A204.1 (cell line): ENCODE measurements at regions not wholly inside any gene's neighbourhood (a gene's known extent, or its start where the extent isn't known, plus 50 kb on each side); places are given as distances from the start of the nearest gene placed in this dataset.

ENCODE experiments used
- FAIRE-seq: peaks from 2 replicates; lab custom pipeline; 2012; peaks lifted over from hg19 to GRCh38; lab: Jason Lieb, UNC

DNA sequence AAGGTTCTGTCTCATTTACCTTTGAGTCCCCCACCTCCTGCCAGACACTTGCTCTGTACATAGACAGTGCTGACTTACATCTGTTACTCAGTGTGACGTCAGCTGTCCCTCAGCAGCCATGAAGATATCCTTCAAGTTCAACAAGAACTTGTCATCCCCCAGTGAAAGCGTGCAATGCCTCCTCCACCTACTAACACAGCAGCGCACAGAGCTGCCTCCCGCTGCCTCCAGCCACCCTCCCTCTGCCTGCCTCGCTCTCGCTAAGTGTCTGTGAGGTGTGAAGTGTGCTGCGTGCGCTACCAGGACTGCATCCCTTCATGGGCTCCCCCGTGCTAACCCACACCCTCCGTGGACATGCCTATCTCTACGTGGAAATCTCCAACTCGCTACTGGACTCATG lies 621.4 kb downstream of the BRD1 start:
- FAIRE-seq, result no peak

DNA sequence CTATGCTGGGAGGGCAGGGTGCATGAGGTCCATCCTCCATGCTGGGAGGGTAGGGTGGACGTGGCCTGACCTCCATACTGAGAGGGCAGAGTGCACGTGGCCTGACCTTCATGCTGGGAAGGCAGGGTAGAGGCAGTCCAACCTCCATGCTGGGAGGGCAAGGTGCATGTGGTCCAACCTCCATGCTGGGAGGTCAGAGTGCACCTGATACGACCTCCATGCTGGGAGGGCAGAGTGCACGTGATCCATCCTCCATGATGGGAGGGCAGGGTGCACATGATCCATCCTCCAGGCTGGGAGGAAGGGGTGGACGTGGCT lies 622.2 kb downstream of the BRD1 start:
- FAIRE-seq, result no peak

DNA sequence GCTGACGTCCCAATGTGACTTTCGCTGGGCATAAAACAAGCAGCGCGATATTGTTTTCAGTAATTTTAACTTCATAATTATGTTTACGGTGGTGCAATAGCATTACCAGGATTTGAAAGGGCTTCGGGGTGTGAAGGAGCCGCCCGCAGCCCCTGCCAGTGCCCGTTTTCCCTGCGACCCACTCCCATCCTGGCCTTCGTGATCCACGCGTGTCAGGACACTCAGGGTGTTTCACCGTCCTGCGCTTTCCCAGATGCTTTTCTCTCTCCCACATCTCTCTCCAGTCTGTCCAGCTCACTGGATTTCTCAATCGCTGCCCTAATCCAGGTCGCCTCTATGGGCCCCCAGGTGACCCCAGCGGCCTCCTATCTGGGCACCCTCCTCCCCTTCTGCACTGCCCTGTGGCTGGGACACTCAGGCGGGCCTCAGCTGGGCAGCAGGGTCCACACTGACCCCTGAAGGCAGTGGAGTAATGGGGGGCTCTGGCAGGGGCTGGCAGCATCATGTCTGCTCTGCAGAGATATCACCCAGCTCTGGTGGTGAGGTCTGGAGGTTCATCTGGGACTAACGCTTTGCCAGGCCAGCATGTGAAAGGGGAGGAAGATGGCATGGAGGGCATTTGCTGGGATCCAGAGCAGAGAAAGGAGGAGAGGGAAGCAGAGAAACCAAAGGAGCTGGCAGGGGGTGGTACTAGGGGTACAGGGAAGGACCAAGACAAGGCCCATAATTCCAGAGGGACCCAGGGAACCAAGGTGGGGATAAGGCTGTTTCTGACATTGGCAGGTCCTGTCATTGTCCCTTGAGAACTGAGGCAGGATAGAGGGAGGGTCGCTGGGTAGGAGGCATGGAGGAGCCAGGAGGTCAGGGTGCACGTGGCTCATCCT lies 622.8 kb downstream of the BRD1 start:
- no peak for FAIRE-seq

DNA sequence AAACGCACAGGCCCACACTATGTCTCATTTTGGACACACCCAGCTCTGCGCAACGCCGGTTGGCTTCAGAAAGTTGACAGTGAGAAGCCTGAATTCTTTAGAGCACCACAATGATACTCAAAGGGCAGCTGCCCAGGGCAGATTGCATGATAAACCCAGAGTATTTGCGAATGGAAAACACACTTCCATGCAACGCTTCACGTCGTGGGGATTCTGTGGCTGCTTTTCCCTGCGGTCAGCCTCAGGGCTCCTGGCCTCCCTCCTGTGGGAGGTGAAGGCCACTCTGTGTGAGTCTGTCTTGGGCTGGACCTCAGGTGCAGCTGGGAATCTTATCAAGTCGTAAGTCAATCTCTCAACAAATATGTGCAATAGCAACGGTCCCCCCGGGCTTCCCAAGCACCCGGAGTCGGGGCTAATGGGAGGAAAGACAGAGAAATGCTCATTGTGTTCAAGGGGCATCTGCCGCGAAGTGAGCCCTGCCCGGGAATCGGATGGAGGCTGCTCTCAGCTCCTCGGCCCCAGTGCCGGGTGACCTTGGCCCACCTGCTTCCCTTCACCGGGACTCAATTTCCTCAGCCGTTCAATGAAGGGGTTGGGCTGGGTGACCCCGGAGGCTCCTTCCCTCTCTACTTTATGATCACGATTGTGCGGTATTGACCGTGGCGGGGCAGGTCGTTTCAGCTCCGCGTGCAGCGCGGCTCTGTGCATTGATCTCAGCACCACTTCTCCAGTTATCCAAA lies 623.6 kb downstream of the BRD1 start:
- FAIRE-seq, result no peak

DNA sequence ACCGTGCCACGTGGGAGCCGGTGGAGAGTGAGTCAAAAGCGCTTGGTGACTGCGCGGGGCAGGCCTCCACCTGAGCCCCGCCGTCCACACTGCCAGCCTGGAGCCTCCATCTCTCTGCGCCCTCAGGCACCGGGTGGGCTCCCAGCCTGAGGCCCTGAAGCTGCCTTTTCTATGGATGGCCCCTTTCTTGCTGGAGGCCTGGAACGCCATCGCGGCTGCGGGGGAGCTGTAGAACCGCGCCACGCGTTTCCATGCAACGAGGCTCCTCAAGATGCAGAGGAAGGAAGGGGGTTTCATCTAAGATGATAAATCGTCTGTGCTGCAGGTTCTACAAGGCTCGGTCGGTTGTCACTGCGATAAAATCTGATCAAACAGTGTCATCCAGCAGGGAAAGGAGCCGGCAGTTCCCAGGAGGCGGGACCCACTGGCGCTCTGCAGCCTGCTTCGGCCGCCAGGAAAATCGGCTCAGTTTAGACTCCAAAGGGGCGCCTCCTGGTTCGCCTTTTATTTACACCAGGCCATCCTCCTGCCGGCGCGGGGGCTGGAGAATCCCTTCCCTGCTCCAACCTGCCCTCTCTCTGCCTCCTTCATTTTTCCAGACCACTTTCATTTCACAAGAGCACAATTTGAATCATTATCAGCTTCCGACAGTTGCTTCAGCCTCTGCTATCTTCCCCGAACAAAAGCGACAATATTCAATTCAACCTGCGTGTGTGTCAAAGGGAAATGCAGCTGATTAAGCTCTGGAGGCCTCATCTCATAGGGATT lies 624.4 kb downstream of the BRD1 start:
- no peak for FAIRE-seq

DNA sequence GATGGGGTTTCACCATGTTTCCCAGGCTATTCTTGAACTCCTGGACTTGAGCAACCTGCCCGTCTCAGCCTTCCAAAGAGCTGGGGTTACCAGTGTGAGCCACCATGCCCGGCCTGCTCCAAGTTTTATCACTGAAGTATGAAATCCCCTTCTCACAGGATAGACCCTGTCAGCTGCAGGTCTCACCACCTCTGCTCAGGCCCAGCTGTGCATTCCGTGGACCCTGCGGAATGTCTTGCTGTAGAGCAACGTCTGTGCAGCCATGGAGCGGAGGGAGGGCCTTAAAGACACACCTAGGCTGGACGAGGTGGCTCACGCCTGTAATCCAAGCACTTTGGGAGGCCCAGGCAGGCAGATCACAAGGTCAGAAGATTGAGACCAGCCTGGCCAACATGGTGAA lies 625.4 kb downstream of the BRD1 start:
- FAIRE-seq, result no peak

DNA sequence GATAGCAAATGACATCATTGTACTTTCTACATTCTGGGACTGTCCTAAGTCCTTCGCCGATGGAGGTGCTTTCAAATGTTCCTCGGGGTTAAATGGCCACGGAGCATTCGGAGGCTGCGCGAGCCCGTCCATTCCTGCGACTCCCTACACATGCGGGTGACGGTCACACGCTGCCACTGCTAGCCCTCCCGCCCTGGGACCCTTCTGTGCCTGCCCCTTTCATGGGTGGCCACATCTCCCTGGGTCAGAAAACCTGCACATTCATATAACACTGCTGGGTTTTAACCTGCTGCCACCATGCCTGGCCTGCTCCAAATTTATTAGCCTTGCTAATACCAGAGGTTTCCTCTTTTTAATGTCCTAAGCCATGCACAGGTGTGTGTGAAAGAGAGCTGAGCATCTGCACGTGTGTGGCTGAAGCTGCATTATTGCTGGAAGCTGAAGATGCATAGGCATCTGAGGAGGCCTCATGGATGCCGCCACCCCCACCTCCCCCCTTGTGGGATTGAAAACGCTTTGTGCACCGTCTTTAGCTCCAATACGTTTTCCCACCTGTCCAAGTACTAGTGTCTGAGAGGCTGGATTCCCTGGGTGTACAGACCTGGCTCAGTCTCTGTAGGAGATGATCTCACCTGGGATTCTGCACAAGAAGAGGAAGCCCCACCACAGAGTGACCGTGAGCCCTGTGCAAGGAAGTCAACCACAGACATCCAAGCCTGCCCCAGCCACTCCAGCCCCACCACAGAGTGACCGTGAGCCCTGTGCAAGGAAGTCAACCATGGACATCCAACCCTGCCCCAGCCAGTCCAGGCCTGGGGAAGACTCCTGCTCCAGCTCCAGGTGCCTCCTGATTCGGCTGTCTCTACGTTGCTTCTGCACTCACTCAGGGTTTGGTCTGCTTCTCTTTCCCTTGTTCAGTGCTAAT lies 626.4 kb downstream of the BRD1 start:
- FAIRE-seq, result no peak

DNA sequence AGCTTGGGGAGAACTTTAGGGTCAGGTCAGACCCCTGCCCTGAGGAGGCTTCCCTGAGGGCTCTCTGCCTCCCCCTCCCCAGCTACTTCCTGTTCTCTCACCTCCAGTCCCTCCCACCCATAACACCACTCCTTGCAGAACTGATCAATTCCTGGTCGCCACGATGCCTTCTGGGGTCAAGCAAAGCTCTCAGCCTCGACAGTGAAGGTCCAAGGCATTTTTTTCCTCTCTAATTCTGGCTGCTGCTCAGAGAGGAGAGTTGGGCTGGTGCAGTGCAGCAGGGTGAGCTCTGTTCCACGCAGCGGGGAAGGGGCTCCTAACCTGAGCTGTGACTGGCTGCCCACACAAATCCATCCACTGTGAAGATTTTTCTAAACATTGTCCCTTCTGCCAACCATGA lies 628.4 kb downstream of the BRD1 start:
- no peak for FAIRE-seq

DNA sequence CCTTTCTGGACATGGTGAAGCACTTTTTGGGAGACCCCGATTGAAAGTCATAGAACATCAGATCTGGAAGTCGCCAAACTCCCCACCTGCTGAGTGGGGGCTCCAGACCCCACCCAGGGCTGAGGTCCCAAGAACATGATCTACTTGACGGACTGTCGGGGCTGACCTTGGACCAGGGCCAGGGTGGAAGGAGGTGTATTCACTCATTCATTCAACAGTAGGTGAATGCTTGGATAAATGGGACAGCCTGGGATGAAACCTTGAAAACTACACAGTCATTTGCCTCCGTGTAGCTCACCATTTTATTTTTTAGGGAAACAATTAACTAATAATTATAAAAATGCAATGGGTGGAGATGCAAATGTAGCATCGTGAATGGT lies 629.0 kb downstream of the BRD1 start:
- no peak for FAIRE-seq

DNA sequence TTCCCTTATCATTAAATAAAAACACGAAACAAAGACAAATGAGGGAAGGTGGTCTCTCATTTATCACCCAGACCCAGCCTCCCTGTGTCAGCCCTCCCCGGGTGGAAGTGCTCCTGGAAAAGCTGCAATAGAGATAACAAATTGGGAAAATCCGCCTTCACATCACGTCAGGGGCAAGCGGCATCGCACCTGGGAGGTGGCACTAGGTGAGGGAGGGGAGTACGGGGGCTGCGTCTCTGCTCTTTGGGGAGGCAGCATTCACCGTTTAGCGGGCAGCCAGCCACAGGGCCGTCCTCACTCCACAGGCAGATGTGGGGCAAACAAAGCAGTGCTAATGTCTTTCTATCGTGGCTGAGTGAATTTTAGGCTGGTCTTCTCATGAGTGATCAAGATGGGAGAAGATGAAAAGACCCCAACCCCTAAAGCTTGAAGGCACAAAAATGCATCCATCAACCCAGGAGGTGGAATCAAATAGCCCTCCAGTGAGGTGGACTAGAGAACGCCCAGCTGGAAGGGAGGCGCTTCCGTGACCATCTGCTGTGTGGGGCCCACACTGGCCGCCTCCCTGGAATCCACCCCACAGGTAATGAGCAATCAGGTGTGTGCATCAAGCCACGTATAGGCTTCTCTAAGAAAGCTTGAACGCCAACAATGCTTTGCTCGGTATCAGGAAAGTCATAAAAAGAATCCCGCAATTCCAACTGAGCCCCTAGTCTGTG lies 629.5 kb downstream of the BRD1 start:
- no peak for FAIRE-seq

DNA sequence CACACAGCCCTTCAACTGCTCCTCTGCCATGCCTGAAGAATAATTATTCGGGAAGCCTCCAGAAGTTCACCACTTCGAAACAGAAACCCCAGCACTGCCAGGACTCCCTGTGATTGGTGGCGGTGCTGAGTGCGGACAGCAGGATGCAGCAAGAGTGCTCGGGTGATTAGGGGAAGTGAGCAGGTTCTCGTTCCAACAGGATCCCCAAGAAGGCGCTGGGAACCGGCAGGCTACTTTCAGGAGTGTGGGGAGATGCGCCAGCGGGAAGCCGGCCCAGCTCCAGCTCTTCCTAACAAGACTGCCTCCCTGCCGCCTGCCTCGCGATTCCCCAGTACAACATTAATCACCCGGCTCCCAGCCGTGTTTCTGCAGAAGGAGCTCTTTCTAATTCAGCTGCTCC lies 630.2 kb downstream of the BRD1 start:
- no peak for FAIRE-seq

DNA sequence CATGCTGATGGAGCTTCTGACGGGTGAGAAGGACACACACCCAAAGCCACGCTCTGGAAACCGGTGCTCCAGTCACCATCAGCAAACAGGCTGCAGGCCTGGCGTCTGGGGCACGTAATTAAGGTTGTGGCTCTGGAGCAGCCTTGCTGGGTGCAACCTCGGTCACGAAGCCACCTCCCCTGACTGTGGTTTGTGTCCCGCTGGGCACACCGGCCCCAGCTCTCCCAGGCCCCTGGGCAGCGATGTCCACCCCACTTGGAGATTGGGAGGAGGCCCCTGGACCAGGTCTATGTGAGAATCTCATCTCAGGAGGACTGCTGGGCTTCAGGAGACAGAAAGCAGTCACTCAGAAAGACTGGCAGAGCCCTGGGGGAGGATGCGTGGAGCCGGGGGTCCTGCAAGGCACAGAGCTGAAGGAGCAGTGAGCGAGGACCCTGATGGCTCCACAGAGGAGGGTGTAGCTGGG lies 631.6 kb downstream of the BRD1 start:
- FAIRE-seq, result no peak

DNA sequence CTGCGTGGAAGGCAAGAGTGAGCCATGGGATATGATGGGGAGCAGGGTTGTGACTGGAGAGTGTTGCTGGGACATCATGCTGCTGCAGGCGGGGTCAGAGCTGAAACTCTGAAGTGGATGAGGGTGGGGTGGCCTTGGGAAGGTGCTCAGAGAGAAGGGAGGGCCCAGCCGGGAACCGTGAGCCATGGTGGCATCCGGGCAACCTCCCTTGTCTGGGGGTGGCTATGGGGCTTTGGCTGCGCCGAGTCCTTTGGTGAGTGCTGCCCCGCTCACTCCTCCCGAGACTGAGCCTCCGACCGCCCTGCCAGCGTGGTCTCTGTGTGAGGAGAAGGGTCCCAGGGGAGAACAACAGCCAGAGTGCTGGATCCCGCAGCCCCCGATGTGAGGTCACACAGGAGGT lies 632.0 kb downstream of the BRD1 start:
- FAIRE-seq, result no peak

DNA sequence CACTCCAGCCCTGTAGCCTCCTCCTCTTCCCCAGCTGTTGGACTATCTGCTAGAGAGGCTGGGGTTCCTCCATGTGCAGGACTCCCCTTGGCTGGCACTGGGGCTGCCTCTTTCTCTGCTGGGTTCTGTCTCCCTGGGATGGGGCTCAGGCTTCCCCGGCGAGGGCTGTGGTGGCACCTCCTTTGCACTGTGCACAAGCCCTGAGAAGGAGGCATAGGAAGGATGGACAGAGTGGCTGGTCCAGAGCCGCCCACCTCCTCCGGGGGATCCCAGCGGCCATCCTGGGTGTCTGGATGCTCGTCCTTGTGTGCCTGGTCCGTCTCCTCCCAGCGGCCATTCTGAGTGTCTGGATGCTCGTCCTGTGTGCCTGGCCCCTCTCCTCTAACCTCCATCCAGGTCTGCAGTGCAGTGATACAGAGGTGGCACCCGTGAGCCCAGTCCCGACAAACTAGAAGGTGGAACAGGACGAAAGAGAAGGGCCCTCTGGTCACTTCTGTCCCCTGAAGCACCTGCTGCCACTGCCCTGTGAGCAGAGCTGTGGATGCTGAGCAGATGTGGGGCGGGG lies 633.7 kb downstream of the BRD1 start:
- FAIRE-seq, result no peak

DNA sequence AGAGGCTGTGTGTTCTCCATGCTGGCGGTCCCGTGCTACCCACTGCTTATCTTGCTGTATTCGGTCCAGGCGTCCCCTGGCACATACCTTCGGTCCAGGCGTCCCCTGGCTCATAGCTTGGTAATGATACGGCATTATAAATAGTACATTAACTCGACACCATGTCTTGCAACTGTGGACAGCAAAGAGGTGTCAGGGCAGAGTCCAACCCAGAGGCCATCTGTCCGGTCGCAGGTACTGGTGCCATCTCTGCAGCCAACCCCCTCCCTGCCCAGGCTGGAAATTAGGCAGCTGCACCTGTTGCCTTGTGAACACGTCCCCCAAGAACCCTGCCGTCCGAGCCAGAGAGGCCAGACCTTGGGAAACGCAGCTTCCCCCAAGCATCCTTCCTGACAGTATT lies 634.3 kb downstream of the BRD1 start:
- FAIRE-seq, result no peak

DNA sequence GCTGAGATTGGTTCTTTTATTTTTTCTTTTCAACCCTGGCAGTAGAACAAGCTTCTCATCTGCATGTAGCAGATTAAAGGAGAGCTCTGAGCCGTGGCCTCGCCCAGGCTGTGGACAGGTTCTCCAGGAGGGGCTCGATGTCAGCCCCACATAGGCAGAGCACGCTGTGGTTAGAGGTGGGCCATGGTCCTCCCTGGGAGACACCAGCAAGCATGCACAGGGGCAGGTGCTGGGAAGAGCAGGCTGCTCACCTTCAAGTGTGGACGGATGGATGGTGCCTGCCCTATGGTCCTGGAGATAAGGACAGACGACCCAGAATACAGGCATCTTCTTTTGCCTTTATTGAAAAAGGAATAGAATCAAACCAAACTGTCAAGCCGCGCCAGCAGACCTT lies 634.8 kb downstream of the BRD1 start:
- no peak for FAIRE-seq

DNA sequence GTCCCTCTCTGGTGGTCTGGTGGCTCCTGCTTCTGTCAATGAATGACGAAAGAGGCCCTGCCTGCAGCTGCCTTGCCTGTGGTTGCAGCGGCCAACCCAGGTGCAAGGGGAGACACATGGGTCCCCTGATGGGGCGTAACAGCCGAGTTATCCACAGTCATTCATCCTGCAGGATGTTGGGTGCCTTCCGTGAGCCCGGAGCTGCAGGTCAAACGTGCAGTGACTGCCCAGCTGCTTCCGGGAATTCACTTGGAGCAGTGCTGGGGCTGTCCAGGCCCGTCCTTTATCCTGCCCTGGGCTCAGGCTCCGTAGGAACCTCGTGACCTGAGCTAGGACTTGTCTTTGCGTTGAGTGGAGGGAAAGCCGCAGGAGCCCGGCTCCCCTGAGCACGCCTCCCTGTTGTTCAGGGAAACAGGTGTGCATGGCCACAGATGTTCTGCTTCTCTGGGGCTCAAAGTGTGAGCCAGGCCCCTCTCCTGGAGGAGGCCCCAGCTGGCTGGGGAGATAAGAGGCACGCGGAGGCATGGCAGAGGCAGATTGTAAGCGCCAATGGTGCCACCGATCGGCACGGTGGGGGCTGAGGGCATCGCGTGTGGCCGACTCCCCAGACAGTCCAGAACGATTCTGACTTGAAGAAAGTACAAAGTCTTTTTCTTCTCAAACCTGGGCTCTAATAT lies 635.4 kb downstream of the BRD1 start:
- FAIRE-seq, result no peak

DNA sequence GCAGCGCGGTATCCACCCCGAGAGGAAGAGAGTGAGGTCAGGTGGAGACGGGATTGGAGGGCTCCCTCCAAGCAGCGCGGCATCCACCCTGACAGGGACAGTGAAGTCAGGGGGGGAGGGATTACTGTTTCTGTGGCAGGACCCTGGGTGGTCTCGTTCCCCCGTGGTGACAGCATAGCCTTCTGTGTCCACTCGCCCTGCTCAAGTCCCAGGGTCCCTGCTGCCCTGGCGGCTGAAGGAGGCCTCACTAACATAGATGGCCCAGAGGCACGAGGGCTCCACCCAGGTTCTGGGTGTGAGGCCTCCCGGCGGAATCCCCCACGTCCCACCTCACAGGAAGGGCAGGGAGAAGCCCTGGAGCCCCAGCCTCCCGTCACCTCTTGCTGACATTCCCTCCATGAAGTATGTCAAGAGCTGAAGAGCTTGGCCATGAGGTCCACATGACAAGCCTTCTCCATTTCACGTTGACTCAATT lies 636.1 kb downstream of the BRD1 start:
- no peak for FAIRE-seq

DNA sequence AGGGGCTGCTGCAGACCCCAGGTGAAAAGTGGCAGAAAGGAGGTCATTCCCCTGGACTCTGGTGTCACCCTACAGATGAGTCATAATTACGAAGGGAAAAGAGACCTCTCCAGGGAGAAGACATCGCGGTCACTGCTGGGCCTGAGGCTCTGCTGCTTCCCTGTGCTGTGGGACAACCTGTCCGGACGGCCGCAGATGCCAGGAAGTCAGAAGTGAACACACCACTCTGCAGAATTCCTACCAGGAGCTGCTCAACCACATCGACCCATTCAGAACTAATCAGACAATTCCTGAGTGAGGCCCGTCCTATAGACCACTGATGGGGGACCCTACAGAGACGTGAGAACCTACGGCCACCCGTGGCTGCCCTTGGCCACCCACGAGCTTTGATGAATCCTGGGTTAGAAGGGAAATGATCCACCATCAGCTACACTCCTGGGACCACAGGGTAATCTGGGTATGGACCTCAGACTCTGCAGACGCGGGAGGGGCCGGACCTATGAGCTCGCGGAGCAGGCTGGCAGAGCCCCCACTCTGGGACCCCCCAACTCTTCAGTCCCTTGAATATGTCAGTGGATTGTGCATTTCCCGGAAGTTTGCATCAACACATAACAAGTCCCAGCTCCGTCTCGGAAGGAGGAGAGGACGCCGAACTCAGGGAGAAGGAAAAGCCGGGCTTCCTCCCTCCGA lies 636.7 kb downstream of the BRD1 start:
- FAIRE-seq, result no peak

DNA sequence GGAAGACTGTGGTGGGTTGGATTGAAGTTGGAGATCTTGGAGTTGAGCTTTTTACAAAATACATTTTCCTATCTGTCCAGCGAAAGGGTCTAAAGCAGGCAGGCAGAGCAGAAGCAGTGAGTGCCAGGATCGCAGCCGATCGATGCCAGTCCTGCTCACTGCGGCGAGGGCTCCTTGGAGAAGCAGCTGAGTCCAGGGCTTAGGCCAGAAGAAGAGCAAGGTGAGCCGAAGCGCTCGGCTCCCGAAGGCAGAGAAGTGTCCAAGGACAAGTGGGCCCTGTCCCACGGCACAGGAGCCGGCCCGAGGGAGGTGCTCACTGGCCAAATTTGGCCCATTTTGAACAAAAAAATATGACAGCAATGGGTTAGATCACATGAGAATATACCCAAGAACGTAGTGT lies 637.8 kb downstream of the BRD1 start:
- no peak for FAIRE-seq
